MM.1S (cell line): ENCODE measurements at regions not wholly inside any gene's neighbourhood (a gene's known extent, or its start where the extent isn't known, plus 50 kb on each side); places are given as distances from the start of the nearest gene placed in this dataset.

Source experiments
- CTCF ChIP-seq: fragments of 300-600 bp; sonication (generic); IDR thresholded peaks from 2 replicates; pipeline ENCODE4 v1.5.1; 2016; ENCODE audit warnings: antibody characterized with exemption, low read length, mixed read lengths
- EZH2phosphoT487 ChIP-seq: fragments of 300-600 bp; sonication (generic); IDR thresholded peaks from 2 replicates; pipeline ENCODE4 v1.6.1; 2018; ENCODE audit warnings: antibody characterized with exemption, low read length

GRCh38 chr4:74632634-74633033 lies 161.7 kb downstream of the BTC start:
- TF ChIP-seq EZH2phosphoT487 (no peak), CTCF (no peak)
